NT2/D1 (cell line): ENCODE measurements at regions not wholly inside any gene's neighbourhood (a gene's known extent, or its start where the extent isn't known, plus 50 kb on each side); places are given as distances from the start of the nearest gene placed in this dataset.

ENCODE experiments used
- DNase-seq: peaks from one replicate; pipeline ENCODE4 v3.0.0-alpha.2; 2011; ENCODE audit warnings: low read depth, low spot score
- H3K27me3 ChIP-seq: 2 replicates; pipeline ENCODE4 v1.6.0; 2011; ENCODE audit warnings: mild to moderate bottlenecking; ENCODE audit not compliant: insufficient read length, insufficient read depth
- H3K36me3 ChIP-seq: 2 replicates; pipeline ENCODE4 v1.6.1; 2011; ENCODE audit warnings: mild to moderate bottlenecking, low read length, mixed read lengths; ENCODE audit not compliant: insufficient read depth, insufficient read length
- H3K4me1 ChIP-seq: 2 replicates; pipeline ENCODE4 v1.5.1; 2011; ENCODE audit not compliant: insufficient read depth, insufficient read length
- H3K4me3 ChIP-seq: 2 replicates; pipeline ENCODE4 v1.5.1; 2011; ENCODE audit warnings: low read depth; ENCODE audit not compliant: insufficient read length
- H3K9ac ChIP-seq: 2 replicates; pipeline ENCODE4 v1.6.0; 2011; ENCODE audit warnings: low read depth; ENCODE audit not compliant: insufficient read length
- H3K9me3 ChIP-seq: 2 replicates; pipeline ENCODE4 v1.5.1; 2011; ENCODE audit warnings: mild to moderate bottlenecking, low read length; ENCODE audit not compliant: insufficient read depth
- SUZ12 ChIP-seq: IDR thresholded peaks from 2 replicates; pipeline ENCODE4 v1.6.1; 2011; ENCODE audit not compliant: insufficient read length, insufficient read depth; ENCODE audit errors: extremely low read depth
- YY1 ChIP-seq: IDR thresholded peaks from 2 replicates; pipeline ENCODE4 v1.6.1; 2011; ENCODE audit not compliant: insufficient read length, insufficient read depth
- ZNF274 ChIP-seq: IDR thresholded peaks from 2 replicates; pipeline ENCODE4 v1.6.1; 2011; ENCODE audit warnings: mild to moderate bottlenecking, low read depth, low read length

DNA sequence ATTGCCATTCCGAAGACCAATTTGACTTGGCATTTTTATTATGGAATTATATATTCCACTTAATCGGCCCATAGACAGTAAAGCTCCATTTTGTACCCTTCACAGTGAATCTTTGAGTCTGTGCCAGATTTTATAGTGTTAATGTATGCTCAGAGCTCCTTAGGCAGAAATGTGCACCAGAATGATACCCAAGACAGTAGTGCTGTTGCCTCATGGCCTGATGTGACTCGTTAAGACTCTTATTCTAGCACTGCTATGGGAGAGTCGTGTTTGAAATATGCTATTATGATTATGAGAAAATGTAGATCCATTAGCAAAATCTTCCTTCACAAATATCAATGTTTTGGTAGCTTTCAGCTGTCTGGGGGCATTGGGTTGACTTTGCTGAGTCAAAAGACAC, 209.8 kb upstream of the RAG2 start:
- TF ChIP-seq SUZ12, result no peak
- no peak for TF ChIP-seq YY1
- no peak for TF ChIP-seq ZNF274
- Histone ChIP-seq H3K4me1 (no peaks in the 10 kb centered on the region), H3K9ac (no peak overlapping the region), H3K36me3 (no peaks in the 10 kb centered on the region), H3K4me3 (no peak overlapping the region), H3K9me3 (no peaks in the 10 kb centered on the region), H3K27me3 (no peaks in the 10 kb centered on the region)
- no peak for DNase-seq

DNA sequence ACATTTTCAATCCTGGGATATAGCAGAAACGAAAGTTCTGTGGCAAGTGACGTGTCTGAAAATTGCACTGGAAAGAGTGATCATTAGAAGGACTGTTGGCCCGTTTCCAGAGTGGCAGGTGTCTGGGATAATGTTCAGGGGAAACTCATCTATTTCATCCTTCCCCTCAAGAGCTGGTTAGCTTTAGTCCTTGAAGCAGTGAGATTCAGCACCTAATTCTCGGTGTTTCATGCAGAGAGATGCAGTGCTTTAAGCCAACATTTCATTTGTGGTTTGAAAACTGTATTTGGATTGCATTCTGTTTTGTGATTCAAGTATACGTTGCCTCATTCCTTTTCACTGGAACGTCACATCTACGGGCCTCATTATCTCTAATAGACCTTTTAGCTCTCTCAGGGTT, 205.0 kb upstream of the RAG2 start:
- Histone ChIP-seq H3K27me3 (no peaks in the 10 kb centered on the region), H3K9ac (no peak overlapping the region), H3K4me1 (no peaks in the 10 kb centered on the region), H3K4me3 (no peak overlapping the region), H3K9me3 (no peaks in the 10 kb centered on the region), H3K36me3 (no peaks in the 10 kb centered on the region)
- DNase-seq, result no peak
- TF ChIP-seq ZNF274 (no peak), YY1 (no peak), SUZ12 (no peak)

DNA sequence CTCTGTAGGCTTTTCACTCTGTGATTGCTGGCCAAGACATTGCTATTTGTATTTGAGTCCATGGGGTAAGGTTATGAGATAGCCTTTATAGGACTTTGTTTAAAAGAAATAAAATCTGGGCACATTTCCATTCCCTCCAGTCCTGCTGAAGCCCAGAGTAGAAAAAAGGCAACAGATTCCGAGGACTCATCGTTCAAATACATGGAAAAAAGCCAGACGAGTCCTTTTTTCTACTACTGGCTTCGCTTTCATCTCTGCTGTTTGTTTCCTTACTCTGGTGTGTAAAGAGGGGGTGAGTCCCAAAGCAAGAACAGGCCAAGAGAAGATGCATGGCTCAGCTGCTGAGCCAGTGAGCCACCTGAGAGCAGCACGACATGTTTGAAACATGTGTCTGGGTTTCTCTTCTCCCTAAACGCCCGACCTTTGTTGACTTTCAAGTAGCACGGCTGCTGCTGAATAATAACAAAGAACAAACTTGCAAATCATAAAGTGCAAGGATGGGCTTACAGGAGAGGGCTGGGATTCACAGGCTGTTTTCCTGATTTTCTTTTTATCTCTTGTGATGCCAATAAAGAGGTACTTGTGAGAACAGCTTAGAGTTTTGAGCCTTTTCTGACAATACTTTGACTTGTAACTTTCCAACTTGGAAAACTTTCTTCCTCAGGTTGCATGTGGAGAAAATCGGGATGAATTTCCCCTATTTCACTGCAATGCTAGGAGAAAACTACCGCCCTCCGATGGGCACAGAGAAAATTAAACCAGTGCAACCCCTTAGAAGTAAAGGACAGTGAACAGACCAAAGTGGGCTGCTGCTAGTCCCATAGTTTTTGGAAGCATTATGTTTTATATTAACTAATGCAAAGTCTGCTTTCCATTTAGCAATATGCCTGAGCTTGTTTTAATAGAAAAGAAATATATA, 195.2 kb upstream of the RAG2 start:
- DNase-seq, result peak; percentile 11
- H3K9ac ChIP-seq, result no peak overlapping the region

DNA sequence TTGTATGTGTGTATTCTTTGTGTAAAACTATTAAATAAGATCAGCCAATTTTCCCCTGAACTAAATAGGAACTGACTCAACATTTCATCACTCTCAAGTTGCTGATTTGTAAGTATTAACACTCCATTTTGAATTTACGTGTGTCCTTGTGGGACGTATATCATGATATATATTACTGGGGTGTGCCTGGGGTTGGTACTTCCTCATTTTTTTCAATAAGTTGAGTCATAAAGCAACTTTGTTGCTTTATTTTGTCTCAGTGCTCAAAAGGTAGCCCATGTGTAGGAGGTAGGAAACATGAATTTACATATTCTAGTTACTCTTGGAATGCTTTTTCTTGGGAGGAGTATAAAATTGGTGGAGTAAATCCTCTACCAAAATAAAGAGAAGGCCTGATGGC, 193.9 kb upstream of the RAG2 start:
- Histone ChIP-seq H3K4me1 (no peaks in the 10 kb centered on the region), H3K4me3 (no peak overlapping the region), H3K9ac (no peak overlapping the region), H3K9me3 (peaks cover 5% of the 10 kb centered on the region; the same call in 1 of the 2 replicates), H3K36me3 (no peaks in the 10 kb centered on the region), H3K27me3 (no peaks in the 10 kb centered on the region)
- no peak for TF ChIP-seq YY1
- no peak for TF ChIP-seq SUZ12
- no peak for TF ChIP-seq ZNF274
- no peak for DNase-seq

More for the DNA sequence above, 195.2 kb upstream of the RAG2 start:
- Histone ChIP-seq H3K36me3 (no peaks in the 10 kb centered on the region), H3K4me3 (no peak overlapping the region), H3K27me3 (no peaks in the 10 kb centered on the region), H3K9me3 (no peaks in the 10 kb centered on the region), H3K4me1 (no peaks in the 10 kb centered on the region)
- no peak for TF ChIP-seq YY1
- TF ChIP-seq ZNF274, result no peak
- no peak for TF ChIP-seq SUZ12

DNA sequence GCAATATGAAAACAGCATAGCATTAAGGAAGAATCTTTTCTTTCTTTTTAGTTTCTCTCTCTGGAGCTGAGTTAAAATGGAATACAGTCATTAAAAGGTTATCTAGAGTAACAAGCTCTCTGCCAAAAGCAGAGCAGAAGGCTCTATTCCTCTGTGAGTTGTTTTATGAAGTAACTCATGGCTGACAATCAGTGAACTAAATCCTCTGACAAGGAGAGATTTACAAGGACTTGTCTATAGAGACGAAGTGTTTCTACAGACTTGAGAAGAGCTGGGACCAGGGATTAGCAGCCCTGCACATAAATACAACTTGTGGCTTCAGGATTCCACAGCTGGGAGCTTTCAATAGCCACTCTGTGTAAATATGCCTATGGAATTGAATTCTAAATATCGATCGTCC, 192.5 kb upstream of the RAG2 start:
- H3K27me3 ChIP-seq, result no peaks in the 10 kb centered on the region
- no peak overlapping the region for H3K9ac ChIP-seq
- TF ChIP-seq YY1 (no peak), ZNF274 (no peak), SUZ12 (no peak)
- peaks cover under 1% of the 10 kb centered on the region for H3K4me1 ChIP-seq
- peaks cover 11% of the 10 kb centered on the region; the same call in 1 of the 2 replicates for H3K9me3 ChIP-seq
- H3K36me3 ChIP-seq, result no peaks in the 10 kb centered on the region
- no peak overlapping the region for H3K4me3 ChIP-seq
- no peak for DNase-seq

DNA sequence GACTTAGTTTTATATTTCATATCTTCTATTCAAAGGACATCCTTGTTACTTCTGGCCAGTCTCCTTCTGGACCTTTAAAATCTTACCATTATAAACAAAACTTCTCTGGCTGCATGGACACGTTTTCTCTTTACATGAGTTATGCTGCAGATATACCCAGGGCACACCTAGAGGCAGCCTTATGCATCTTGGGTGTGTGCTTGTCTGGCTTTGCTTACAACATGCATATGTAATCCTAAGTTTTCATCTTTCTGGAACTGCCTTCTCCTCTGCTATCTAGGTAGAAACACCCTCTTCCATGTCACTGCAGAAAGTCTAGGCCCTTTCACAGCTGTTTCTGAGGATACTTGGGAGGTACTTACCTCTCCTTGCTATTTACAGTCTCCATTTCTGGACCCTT, 185.8 kb upstream of the RAG2 start:
- DNase-seq, result no peak
- Histone ChIP-seq H3K9ac (no peak overlapping the region), H3K27me3 (no peaks in the 10 kb centered on the region), H3K36me3 (no peaks in the 10 kb centered on the region), H3K4me3 (no peak overlapping the region), H3K9me3 (peaks cover 21% of the 10 kb centered on the region; the same call in 1 of the 2 replicates), H3K4me1 (peaks cover 2% of the 10 kb centered on the region)
- TF ChIP-seq ZNF274 (no peak), YY1 (no peak), SUZ12 (no peak)

DNA sequence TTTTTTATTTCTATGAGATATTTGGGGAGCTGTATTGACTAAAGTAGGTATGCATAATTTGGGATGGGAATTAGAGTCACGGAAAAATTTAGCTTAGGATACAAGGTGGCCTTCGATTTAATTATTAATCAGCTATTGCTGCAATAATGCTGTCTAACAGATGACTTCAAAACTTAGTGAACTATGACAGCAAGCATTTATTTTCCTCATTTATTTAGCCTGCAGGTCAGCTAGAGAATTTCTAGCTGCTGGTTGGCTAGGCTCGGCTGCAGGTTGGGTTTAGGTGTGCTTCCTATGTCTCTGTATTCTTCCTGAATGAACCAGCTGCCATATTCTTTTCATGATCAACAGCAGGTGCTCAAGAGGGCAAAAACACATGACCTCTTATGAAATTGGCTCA, 181.8 kb upstream of the RAG2 start:
- Histone ChIP-seq H3K36me3 (no peaks in the 10 kb centered on the region), H3K4me3 (no peak overlapping the region), H3K27me3 (no peaks in the 10 kb centered on the region), H3K9me3 (peaks cover 9% of the 10 kb centered on the region; the same call in 1 of the 2 replicates), H3K9ac (no peak overlapping the region), H3K4me1 (peaks cover 3% of the 10 kb centered on the region)
- no peak for TF ChIP-seq SUZ12
- no peak for TF ChIP-seq YY1
- TF ChIP-seq ZNF274, result no peak
- DNase-seq, result no peak
